ENCODE measurements at regions not wholly inside any gene's neighbourhood (a gene's known extent, or its start where the extent isn't known, plus 50 kb on each side); places are given as distances from the start of the nearest gene placed in this dataset.

DNA sequence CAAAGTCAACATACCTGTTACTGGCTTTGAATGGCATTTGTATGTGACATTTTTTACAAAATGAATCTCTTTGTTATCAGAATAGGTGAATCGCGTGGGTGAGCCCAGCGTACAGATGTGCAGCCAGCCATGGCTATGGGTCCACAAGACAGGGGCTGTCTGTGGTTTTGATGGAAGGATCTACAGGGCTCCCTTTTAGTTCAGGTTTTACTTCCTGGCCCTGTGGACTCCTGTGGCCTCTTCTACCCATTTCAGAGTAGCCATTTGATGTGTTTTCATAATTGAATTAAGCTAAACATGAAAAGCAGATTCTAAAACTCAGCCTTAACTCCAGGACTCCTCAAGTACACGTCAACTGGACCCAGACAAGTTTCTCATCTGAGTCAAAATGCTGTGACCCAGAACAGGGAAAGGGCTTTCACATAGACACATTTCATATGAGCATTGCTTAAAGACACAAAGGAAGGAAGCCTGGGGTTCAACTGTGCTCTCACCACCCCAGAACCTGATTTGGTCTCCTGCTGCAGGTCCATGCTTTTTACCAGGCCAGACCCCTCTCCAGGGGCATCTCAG lies 105.3 kb upstream of the NAA20 start:
- TF ChIP-seq, protein P1, sequence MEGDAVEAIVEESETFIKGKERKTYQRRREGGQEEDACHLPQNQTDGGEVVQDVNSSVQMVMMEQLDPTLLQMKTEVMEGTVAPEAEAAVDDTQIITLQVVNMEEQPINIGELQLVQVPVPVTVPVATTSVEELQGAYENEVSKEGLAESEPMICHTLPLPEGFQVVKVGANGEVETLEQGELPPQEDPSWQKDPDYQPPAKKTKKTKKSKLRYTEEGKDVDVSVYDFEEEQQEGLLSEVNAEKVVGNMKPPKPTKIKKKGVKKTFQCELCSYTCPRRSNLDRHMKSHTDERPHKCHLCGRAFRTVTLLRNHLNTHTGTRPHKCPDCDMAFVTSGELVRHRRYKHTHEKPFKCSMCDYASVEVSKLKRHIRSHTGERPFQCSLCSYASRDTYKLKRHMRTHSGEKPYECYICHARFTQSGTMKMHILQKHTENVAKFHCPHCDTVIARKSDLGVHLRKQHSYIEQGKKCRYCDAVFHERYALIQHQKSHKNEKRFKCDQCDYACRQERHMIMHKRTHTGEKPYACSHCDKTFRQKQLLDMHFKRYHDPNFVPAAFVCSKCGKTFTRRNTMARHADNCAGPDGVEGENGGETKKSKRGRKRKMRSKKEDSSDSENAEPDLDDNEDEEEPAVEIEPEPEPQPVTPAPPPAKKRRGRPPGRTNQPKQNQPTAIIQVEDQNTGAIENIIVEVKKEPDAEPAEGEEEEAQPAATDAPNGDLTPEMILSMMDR (IDR thresholded peaks at IDR 0.05; ENCODE audit: insufficient read depth, low read length): no peak
- TF ChIP-seq, protein P2, sequence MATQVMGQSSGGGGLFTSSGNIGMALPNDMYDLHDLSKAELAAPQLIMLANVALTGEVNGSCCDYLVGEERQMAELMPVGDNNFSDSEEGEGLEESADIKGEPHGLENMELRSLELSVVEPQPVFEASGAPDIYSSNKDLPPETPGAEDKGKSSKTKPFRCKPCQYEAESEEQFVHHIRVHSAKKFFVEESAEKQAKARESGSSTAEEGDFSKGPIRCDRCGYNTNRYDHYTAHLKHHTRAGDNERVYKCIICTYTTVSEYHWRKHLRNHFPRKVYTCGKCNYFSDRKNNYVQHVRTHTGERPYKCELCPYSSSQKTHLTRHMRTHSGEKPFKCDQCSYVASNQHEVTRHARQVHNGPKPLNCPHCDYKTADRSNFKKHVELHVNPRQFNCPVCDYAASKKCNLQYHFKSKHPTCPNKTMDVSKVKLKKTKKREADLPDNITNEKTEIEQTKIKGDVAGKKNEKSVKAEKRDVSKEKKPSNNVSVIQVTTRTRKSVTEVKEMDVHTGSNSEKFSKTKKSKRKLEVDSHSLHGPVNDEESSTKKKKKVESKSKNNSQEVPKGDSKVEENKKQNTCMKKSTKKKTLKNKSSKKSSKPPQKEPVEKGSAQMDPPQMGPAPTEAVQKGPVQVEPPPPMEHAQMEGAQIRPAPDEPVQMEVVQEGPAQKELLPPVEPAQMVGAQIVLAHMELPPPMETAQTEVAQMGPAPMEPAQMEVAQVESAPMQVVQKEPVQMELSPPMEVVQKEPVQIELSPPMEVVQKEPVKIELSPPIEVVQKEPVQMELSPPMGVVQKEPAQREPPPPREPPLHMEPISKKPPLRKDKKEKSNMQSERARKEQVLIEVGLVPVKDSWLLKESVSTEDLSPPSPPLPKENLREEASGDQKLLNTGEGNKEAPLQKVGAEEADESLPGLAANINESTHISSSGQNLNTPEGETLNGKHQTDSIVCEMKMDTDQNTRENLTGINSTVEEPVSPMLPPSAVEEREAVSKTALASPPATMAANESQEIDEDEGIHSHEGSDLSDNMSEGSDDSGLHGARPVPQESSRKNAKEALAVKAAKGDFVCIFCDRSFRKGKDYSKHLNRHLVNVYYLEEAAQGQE (IDR thresholded peaks at IDR 0.05; ENCODE audit: insufficient replicate concordance, low read depth): no peak
